ENCODE measurements at regions not wholly inside any gene's neighbourhood (a gene's known extent, or its start where the extent isn't known, plus 50 kb on each side); places are given as distances from the start of the nearest gene placed in this dataset.

DNA sequence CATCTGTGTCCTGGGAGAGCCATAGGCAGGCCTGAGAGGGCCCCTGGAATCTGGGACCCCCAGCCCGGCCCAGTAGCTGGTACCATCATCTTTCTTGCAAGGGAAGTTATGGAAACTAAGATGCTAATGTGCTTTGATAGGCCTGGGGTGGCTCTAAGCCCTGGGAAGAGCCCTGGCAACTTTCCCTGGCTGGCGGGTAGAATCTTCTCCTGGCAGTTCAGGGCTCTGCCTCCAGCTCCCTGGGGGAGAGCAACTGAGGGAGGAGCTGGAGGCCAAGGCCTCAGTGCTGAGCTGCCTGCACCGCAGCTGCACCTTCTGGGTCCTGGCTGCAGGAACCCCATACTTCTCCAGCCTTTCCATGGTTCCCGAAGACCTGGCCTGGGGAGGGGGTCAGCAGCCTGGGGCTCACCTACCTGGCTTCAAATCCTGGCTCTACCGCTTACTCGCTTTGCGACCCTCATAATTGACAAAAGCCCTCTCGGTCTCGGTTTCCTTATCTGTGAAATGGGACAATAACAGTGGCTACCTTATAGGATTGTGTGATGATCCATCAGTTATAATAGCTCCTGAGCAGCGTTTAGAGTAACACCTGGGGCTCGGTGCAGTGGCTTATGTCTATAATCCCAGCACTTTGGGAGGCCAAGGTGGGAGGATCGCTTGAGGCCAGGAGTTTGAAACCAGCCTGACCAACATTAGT, 333.7 kb downstream of the SEC14L1 start:
- TF ChIP-seq, protein P1, sequence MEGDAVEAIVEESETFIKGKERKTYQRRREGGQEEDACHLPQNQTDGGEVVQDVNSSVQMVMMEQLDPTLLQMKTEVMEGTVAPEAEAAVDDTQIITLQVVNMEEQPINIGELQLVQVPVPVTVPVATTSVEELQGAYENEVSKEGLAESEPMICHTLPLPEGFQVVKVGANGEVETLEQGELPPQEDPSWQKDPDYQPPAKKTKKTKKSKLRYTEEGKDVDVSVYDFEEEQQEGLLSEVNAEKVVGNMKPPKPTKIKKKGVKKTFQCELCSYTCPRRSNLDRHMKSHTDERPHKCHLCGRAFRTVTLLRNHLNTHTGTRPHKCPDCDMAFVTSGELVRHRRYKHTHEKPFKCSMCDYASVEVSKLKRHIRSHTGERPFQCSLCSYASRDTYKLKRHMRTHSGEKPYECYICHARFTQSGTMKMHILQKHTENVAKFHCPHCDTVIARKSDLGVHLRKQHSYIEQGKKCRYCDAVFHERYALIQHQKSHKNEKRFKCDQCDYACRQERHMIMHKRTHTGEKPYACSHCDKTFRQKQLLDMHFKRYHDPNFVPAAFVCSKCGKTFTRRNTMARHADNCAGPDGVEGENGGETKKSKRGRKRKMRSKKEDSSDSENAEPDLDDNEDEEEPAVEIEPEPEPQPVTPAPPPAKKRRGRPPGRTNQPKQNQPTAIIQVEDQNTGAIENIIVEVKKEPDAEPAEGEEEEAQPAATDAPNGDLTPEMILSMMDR (conservative IDR thresholded peaks at IDR 0.05), result no peak
- no peak for TF ChIP-seq EZH2 (IDR thresholded peaks at IDR 0.05; ENCODE audit: low read depth)
